HL-60 (cell line): ENCODE measurements at regions not wholly inside any gene's neighbourhood (a gene's known extent, or its start where the extent isn't known, plus 50 kb on each side); places are given as distances from the start of the nearest gene placed in this dataset.

ENCODE experiments used
- GABPA ChIP-seq: IDR thresholded peaks from 2 replicates; pipeline ENCODE4 v1.6.1; 2012; ENCODE audit warnings: low read depth
- POLR2AphosphoS5 ChIP-seq: IDR thresholded peaks from 2 replicates; pipeline ENCODE4 v1.6.1; 2012; ENCODE audit warnings: low read depth
- TF ChIP-seq, protein P1 (sequence below): IDR thresholded peaks from one replicate; pipeline ENCODE4 v1.5.1; 2011; ENCODE audit warnings: low read length, control low read depth, inconsistent platforms; ENCODE audit not compliant: insufficient read depth
- TF ChIP-seq, protein P2 (sequence below): IDR thresholded peaks from 2 replicates; pipeline ENCODE4 v1.6.1; 2012; ENCODE audit warnings: low read depth; ENCODE audit not compliant: insufficient replicate concordance

GRCh38 chr10:109723305-109723704 lies 200.0 kb downstream of the XPNPEP1 start:
- TF ChIP-seq GABPA: no peak
- TF ChIP-seq, protein P1, sequence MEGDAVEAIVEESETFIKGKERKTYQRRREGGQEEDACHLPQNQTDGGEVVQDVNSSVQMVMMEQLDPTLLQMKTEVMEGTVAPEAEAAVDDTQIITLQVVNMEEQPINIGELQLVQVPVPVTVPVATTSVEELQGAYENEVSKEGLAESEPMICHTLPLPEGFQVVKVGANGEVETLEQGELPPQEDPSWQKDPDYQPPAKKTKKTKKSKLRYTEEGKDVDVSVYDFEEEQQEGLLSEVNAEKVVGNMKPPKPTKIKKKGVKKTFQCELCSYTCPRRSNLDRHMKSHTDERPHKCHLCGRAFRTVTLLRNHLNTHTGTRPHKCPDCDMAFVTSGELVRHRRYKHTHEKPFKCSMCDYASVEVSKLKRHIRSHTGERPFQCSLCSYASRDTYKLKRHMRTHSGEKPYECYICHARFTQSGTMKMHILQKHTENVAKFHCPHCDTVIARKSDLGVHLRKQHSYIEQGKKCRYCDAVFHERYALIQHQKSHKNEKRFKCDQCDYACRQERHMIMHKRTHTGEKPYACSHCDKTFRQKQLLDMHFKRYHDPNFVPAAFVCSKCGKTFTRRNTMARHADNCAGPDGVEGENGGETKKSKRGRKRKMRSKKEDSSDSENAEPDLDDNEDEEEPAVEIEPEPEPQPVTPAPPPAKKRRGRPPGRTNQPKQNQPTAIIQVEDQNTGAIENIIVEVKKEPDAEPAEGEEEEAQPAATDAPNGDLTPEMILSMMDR: no peak
- TF ChIP-seq, protein P2, sequence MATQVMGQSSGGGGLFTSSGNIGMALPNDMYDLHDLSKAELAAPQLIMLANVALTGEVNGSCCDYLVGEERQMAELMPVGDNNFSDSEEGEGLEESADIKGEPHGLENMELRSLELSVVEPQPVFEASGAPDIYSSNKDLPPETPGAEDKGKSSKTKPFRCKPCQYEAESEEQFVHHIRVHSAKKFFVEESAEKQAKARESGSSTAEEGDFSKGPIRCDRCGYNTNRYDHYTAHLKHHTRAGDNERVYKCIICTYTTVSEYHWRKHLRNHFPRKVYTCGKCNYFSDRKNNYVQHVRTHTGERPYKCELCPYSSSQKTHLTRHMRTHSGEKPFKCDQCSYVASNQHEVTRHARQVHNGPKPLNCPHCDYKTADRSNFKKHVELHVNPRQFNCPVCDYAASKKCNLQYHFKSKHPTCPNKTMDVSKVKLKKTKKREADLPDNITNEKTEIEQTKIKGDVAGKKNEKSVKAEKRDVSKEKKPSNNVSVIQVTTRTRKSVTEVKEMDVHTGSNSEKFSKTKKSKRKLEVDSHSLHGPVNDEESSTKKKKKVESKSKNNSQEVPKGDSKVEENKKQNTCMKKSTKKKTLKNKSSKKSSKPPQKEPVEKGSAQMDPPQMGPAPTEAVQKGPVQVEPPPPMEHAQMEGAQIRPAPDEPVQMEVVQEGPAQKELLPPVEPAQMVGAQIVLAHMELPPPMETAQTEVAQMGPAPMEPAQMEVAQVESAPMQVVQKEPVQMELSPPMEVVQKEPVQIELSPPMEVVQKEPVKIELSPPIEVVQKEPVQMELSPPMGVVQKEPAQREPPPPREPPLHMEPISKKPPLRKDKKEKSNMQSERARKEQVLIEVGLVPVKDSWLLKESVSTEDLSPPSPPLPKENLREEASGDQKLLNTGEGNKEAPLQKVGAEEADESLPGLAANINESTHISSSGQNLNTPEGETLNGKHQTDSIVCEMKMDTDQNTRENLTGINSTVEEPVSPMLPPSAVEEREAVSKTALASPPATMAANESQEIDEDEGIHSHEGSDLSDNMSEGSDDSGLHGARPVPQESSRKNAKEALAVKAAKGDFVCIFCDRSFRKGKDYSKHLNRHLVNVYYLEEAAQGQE: peak; percentile 66
- TF ChIP-seq POLR2AphosphoS5: no peak
